Gastroesophageal sphincter (tissue), 4 donors: ENCODE measurements at regions not wholly inside any gene's neighbourhood (a gene's known extent, or its start where the extent isn't known, plus 50 kb on each side); places are given as distances from the start of the nearest gene placed in this dataset.

Experiments used
- ATAC-seq: fragments of 150-250 bp; one replicate; pipeline ENCODE4 v1.9.1; 2016; ENCODE audit warnings: mild to moderate bottlenecking, moderate library complexity
- H3K27ac ChIP-seq, 4 donors: fragments of 200-600 bp; sonication (generic) in 3 of 4; 1 replicate in 3 of 4; 2 replicates in 1 of 4; pipeline ENCODE4 v1.5.1; 2016 to 2019
- H3K27me3 ChIP-seq: fragments of 200-600 bp; sonication (generic); one replicate; pipeline ENCODE4 v1.5.1; 2019
- H3K36me3 ChIP-seq, 2 donors: fragments of 200-600 bp; sonication (generic); one replicate each; pipeline ENCODE4 v1.5.1; 2019; ENCODE audit warnings: control low read depth in 1 of 2
- H3K4me1 ChIP-seq, 3 donors: fragments of 200-600 bp; sonication (generic); 1 replicate in 2 of 3; 2 replicates in 1 of 3; pipeline ENCODE4 v1.5.1; 2016 to 2019; ENCODE audit warnings: control low read depth in 2 of 3
- H3K4me3 ChIP-seq, 2 donors: fragments of 200-600 bp; sonication (generic); one replicate each; pipeline ENCODE4 v1.5.1; 2019; ENCODE audit warnings: mild to moderate bottlenecking in 1 of 2, moderate library complexity in 1 of 2
- H3K9me3 ChIP-seq, 3 donors: fragments of 200-600 bp; sonication (generic); one replicate each; pipeline ENCODE4 v1.5.1; 2017 to 2019; ENCODE audit warnings: control low read depth in 2 of 3
- EP300 ChIP-seq: sonication (generic); formaldehyde crosslinking; IDR thresholded peaks from one replicate; pipeline ENCODE4 v1.6.1; 2017; ENCODE audit warnings: antibody characterized with exemption, mild to moderate bottlenecking
- POLR2A ChIP-seq, 2 donors: fragments of 450-650 bp; IDR thresholded peaks; one replicate each; pipeline ENCODE4 v1.6.1; 2017; ENCODE audit warnings: antibody characterized with exemption in 2 of 2, mild to moderate bottlenecking in 2 of 2, moderate library complexity in 1 of 2
- POLR2AphosphoS5 ChIP-seq: sonication (generic); formaldehyde crosslinking; IDR thresholded peaks from one replicate; pipeline ENCODE4 v1.6.1; 2017; ENCODE audit warnings: antibody characterized with exemption
- WGBS, 2 donors: methylation state at CpG; one replicate each; pipeline ENCODE4 v1.1.5; 2018; ENCODE audit warnings: low coverage in 1 of 2; 5-methylcytosine and 5-hydroxymethylcytosine counted together
- TF ChIP-seq, protein P1 (sequence below), 4 experiments: fragments of 200-600 bp in 2 of 4; fragments of 450-650 bp in 2 of 4; sonication (generic) in 1 of 4; IDR thresholded peaks; one replicate each; pipeline ENCODE4 v1.5.1; 2017 to 2019; ENCODE audit warnings: antibody characterized with exemption in 4 of 4, mild to moderate bottlenecking in 2 of 4, moderate library complexity in 2 of 4

DNA sequence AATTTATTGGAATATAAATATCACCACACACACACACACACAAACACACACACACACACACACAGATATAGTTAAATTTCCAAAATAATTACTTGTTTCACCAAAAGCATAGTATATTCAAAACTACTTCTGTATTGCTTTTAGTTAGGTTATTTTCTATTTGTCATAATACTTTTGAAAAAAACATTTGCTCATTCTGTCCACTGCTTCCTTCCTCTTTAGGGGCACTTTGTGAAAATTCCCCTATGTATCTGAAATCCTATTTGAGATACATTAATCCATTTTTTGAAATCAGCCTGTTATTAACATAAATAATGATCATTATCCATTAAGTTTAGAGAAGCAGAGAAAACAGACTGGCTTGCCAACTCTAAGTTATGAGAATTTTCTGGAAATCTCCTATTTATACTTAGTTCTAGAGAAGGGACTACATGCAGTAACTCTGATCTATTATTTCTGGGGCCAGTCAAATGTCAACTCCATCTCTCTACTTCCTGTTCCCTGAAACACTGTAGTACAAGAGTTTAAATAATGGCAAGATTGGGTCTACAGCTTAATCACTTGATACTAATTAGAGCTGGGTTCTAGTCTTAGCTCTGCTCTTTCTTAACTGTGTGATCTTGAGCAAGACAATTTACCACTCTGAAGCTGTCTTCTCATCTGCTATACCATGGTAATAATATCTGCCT is 54.4 kb upstream of the GPR174 start:
- Histone ChIP-seq H3K4me1 (no peaks in the 10 kb centered on the region), H3K36me3 (no peaks in the 10 kb centered on the region), H3K4me3 (no peak overlapping the region), H3K27me3 (no peaks in the 10 kb centered on the region), H3K9me3 (no peaks in the 10 kb centered on the region), H3K27ac (no peak overlapping the region)
- TF ChIP-seq, protein P1, sequence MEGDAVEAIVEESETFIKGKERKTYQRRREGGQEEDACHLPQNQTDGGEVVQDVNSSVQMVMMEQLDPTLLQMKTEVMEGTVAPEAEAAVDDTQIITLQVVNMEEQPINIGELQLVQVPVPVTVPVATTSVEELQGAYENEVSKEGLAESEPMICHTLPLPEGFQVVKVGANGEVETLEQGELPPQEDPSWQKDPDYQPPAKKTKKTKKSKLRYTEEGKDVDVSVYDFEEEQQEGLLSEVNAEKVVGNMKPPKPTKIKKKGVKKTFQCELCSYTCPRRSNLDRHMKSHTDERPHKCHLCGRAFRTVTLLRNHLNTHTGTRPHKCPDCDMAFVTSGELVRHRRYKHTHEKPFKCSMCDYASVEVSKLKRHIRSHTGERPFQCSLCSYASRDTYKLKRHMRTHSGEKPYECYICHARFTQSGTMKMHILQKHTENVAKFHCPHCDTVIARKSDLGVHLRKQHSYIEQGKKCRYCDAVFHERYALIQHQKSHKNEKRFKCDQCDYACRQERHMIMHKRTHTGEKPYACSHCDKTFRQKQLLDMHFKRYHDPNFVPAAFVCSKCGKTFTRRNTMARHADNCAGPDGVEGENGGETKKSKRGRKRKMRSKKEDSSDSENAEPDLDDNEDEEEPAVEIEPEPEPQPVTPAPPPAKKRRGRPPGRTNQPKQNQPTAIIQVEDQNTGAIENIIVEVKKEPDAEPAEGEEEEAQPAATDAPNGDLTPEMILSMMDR (IDR thresholded peaks at IDR 0.05), result no peak
- TF ChIP-seq POLR2A (IDR thresholded peaks at IDR 0.05) (no peak), POLR2AphosphoS5 (no peak), EP300 (no peak)
- ATAC-seq, result no peak

DNA sequence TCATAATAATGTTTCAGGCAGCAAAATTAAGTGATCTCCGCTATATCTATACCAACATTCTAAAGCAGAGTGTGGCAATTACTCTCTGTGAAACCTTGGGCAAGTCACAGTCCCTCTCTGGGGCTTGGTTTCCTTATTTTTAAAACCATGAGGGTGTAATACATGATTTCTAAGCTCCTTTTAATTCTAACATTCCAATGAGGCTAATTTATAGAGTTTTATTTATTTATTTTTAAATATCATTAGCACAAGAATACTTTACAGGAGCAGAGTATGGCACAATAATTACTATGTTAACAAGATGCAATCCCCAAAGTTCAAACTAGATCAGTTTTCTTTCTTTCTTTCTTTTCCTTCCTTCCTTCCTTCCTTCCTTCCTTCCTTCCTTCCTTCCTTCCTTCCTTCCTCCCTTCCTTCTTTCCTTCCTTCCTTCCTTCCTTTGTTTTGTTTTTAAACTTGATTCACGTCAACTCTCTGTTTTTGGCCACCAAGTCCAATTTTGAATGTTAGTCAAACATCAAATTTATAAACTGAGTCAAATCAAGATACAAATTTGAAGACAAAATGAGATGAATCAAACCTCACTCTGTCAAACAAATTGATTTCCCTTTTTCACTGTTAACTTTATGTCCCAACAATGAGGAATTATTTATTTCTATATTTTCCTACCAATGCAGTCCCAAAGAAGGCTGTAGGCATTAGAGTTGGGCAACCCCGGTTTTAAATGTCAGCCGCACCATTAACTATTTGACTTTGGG is 50.2 kb upstream of the GPR174 start:
- Histone ChIP-seq H3K27me3 (no peaks in the 10 kb centered on the region), H3K9me3 (no peaks in the 10 kb centered on the region), H3K4me1 (no peaks in the 10 kb centered on the region), H3K4me3 (no peak overlapping the region), H3K36me3 (no peaks in the 10 kb centered on the region), H3K27ac (no peak overlapping the region)
- ATAC-seq, result no peak
- 68 to 92% methylated on average over 3 to 4 of the region's 4 CpGs for WGBS, 2 donors
- TF ChIP-seq, protein P1 (IDR thresholded peaks at IDR 0.05), result no peak
- TF ChIP-seq EP300, result no peak
- no peak for TF ChIP-seq POLR2A (IDR thresholded peaks at IDR 0.05)
- no peak for TF ChIP-seq POLR2AphosphoS5
